Pancreas (tissue), 10 donors: ENCODE measurements at regions not wholly inside any gene's neighbourhood (a gene's known extent, or its start where the extent isn't known, plus 50 kb on each side); places are given as distances from the start of the nearest gene placed in this dataset.

Experiments used
- ATAC-seq, 4 donors: fragments of 200-7000 bp; cut with Tn5 transposase; one replicate each; pipeline versions ENCODE4 v1.8.0 to v1.9.1; 2020; ENCODE audit warnings: mild to moderate bottlenecking in 4 of 4, moderate library complexity in 4 of 4
- DNase-seq, 6 donors: peaks; one replicate each; pipeline ENCODE4 v3.0.0-alpha.2; 2020
- FAIRE-seq: peaks from 2 replicates; lab custom pipeline; 2012; peaks lifted over from hg19 to GRCh38; lab: Jason Lieb, UNC
- H3K27ac ChIP-seq, 4 donors: fragments of 200-600 bp; sonication (generic); 1 replicate in 3 of 4; 2 replicates in 1 of 4; pipeline versions ENCODE4 v1.5.0 to v1.8.0; 2020
- H3K27me3 ChIP-seq, 4 donors: fragments of 200-600 bp; one replicate each; pipeline ENCODE4 v1.8.0; 2021
- H3K36me3 ChIP-seq, 3 donors: fragments of 200-600 bp; sonication (generic) in 1 of 3; one replicate each; pipeline versions ENCODE4 v1.5.0 to v1.8.0; 2020 to 2021
- H3K4me1 ChIP-seq, 3 donors: fragments of 200-600 bp; one replicate each; pipeline ENCODE4 v1.8.0; 2021
- H3K4me3 ChIP-seq, 4 donors: fragments of 200-600 bp; sonication (generic) in 2 of 4; one replicate each; pipeline versions ENCODE4 v1.5.0 to v1.8.0; 2020 to 2021
- H3K9me3 ChIP-seq, 4 donors: fragments of 200-600 bp; one replicate each; pipeline ENCODE4 v1.8.0; 2021
- CTCF ChIP-seq, 4 donors: fragments of 200-600 bp; sonication (generic) in 3 of 4; IDR thresholded peaks; one replicate each; pipeline versions ENCODE4 v1.5.0 to v1.8.0; 2021; ENCODE audit warnings: antibody characterized with exemption in 4 of 4
- WGBS, 2 donors: extraction: QIAGEN DNeasy Blood & Tissue Kit; methylation state at CpG; one replicate each; pipeline ENCODE4 v1.1.7; 2013; 5-methylcytosine and 5-hydroxymethylcytosine counted together
- intact Hi-C, 3 donors: fragments of 100-400 bp; cut with DNase I; formaldehyde crosslinking; loops; one replicate each; pipeline versions ENCODE4 v1.11.1 to v1.14.2; 2022
- donor health status: healthy with polysubstance abuse.
- donor health status: DM: no; HTN: no; CAD: no; lungs with moderate emphysema.
- donor health status: DM: no; HTN: no; CAD: no.
- donor health status: control.
- donor health status: control.
- donor health status: Bipolar disorder and iron deficiency.
- donor health status: DM: yes; HTN: yes; CAD: no.
- donor health status: DM: no; HTN: no; CAD: no.
- donor health status: DM: no; HTN: no; CAD: no.
- donor health status: DM: yes; HTN: yes; CAD: no.

GRCh38 chr6:73965539-73966029 is 269.6 kb downstream of the CD109 start:
- Histone ChIP-seq H3K4me1 (no peaks in the 10 kb centered on the region), H3K4me3 (no peak overlapping the region), H3K27ac (no peak overlapping the region), H3K27me3 (peaks cover 0 to 4% (median 0%) of the 10 kb centered on the region in 4 donors), H3K36me3 (no peaks in the 10 kb centered on the region), H3K9me3 (no peaks in the 10 kb centered on the region)
- DNase-seq (no peak), ATAC-seq (no peak), FAIRE-seq (no peak)
- WGBS, 2 donors: 25 to 29% methylated on average over 1 of the region's 1 CpG
- no peak for TF ChIP-seq CTCF (IDR thresholded peaks at IDR 0.05)
- intact Hi-C loops: no loop called here

DNA sequence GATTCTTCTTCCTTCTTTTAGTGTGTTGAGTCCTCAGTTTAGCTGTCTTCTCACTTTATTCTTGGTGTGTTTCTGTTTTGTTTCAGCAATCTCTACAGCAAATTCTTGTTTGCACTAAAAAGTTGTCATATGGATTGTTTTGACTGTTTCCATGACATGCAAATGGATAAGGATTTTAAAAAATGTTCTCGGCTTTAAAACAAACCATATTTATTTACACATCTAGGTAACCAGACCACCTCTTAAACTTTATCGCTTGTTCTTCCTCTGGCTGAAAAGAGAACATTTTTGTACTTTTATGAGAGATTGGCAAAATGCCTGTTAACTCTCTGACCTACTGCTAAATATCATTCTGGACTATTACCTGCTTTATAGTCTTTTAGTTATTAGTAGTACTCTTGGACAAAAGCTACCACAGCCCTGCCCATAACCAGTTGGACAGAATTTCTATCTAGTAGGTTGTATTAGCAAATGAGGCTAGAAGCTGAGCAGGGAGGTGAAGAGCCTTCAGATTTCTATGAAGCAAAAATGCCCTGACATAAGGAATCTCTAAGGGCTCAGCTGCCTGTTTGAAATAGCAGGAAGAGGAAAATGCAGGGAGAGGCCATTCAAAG is 268.3 kb downstream of the CD109 start:
- ATAC-seq (no peak), FAIRE-seq (no peak), DNase-seq (no peak)
- 36 to 55% methylated on average over 2 of the region's 2 CpGs for WGBS, 2 donors
- Histone ChIP-seq H3K36me3 (no peaks in the 10 kb centered on the region), H3K4me1 (no peaks in the 10 kb centered on the region), H3K27ac (no peak overlapping the region), H3K9me3 (no peaks in the 10 kb centered on the region), H3K27me3 (no peaks in the 10 kb centered on the region), H3K4me3 (no peak overlapping the region)
- TF ChIP-seq CTCF (IDR thresholded peaks at IDR 0.05): no peak
- intact Hi-C loops: no loop called here

GRCh38 chr6:73962884-73963283 is 266.9 kb downstream of the CD109 start:
- FAIRE-seq (no peak), ATAC-seq (no peak), DNase-seq (no peak)
- H3K27me3 ChIP-seq: no peaks in the 10 kb centered on the region
- no peak overlapping the region for H3K27ac ChIP-seq
- no peaks in the 10 kb centered on the region for H3K36me3 ChIP-seq
- H3K9me3 ChIP-seq: no peaks in the 10 kb centered on the region
- H3K4me3 ChIP-seq: no peak overlapping the region
- no peaks in the 10 kb centered on the region for H3K4me1 ChIP-seq
- WGBS, 2 donors: 88 to 94% methylated on average over 3 of the region's 3 CpGs
- intact Hi-C loops: no loop called here
- no peak for TF ChIP-seq CTCF (IDR thresholded peaks at IDR 0.05)

GRCh38 chr6:73956305-73956704 is 260.3 kb downstream of the CD109 start:
- 68 to 81% methylated on average over 1 of the region's 1 CpG for WGBS, 2 donors
- TF ChIP-seq CTCF (IDR thresholded peaks at IDR 0.05): no peak
- ATAC-seq: no peak
- Histone ChIP-seq H3K9me3 (no peaks in the 10 kb centered on the region), H3K36me3 (no peaks in the 10 kb centered on the region), H3K4me1 (no peaks in the 10 kb centered on the region), H3K27me3 (no peaks in the 10 kb centered on the region), H3K27ac (no peak overlapping the region), H3K4me3 (no peak overlapping the region)
- no peak for DNase-seq
- no peak for FAIRE-seq
- intact Hi-C loops: no loop called here

GRCh38 chr6:73955800-73956199 is 259.8 kb downstream of the CD109 start:
- no peak for ATAC-seq
- no peak for TF ChIP-seq CTCF (IDR thresholded peaks at IDR 0.05)
- H3K4me3 ChIP-seq: no peak overlapping the region
- intact Hi-C loops: no loop called here
- DNase-seq: no peak
- no peak for FAIRE-seq
- H3K4me1 ChIP-seq: no peaks in the 10 kb centered on the region
- no peaks in the 10 kb centered on the region for H3K9me3 ChIP-seq
- no peaks in the 10 kb centered on the region for H3K27me3 ChIP-seq
- H3K36me3 ChIP-seq: no peaks in the 10 kb centered on the region
- WGBS, 2 donors: 51 to 62% methylated on average over 4 of the region's 4 CpGs
- no peak overlapping the region for H3K27ac ChIP-seq
